T-cell (primary cell): ENCODE measurements at regions not wholly inside any gene's neighbourhood (a gene's known extent, or its start where the extent isn't known, plus 50 kb on each side); places are given as distances from the start of the nearest gene placed in this dataset.
"Not testable (repeated sequence)": the region's sequence is repeated elsewhere in the genome, so short reads cannot be mapped to it uniquely, and the experiment has no call there.

ENCODE experiments used
- ATAC-seq, 4 experiments: fragments of 200-7000 bp in 3 of 4; fragments of 150-1000 bp in 1 of 4; cut with Tn5 transposase; replicated peaks in 1 of 4; 1 replicate in 3 of 4; 2 replicates in 1 of 4; pipeline ENCODE4 v1.10.0; 2021; ENCODE audit warnings: moderate library complexity in 3 of 4, mild to moderate bottlenecking in 2 of 4, moderate number of reproducible peaks in 1 of 4
- CTCF ChIA-PET, 2 donors: fragments of 300-600 bp; sonication (Branson Sonifier 250); formaldehyde crosslinking; loops; one replicate each; lab custom pipeline; 2022; ENCODE audit warnings: antibody characterized with exemption in 2 of 2; lab: Charles Lee
- POLR2A ChIA-PET, 2 donors: fragments of 300-600 bp; sonication (Branson Sonifier 250); formaldehyde crosslinking; loops; one replicate each; lab custom pipeline; 2022; ENCODE audit warnings: antibody characterized with exemption in 2 of 2; lab: Charles Lee
- DNase-seq, 35 experiments: peaks; one replicate each; pipeline versions ENCODE4 v3.0.0 to v3.0.0-alpha.2; 2013 to 2023
- H3K27ac ChIP-seq: one replicate; pipeline ENCODE4 v1.5.1; 2013; ENCODE audit warnings: low read length
- H3K27me3 ChIP-seq, 2 experiments: replicated peaks in 1 of 2; 1 replicate in 1 of 2; 2 replicates in 1 of 2; pipeline versions ENCODE4 v1.6.1 to v1.7.0; 2013; ENCODE audit warnings: low read length in 1 of 2, mixed read lengths in 1 of 2; ENCODE audit not compliant: control insufficient read depth in 2 of 2, insufficient read depth in 2 of 2; ENCODE audit errors: extremely low read depth in 1 of 2
- H3K36me3 ChIP-seq, 2 donors: 1 replicate in 1 of 2; 2 replicates in 1 of 2; pipeline versions ENCODE4 v1.6.1 to v1.7.0; 2013; ENCODE audit warnings: low read length in 1 of 2; ENCODE audit not compliant: control insufficient read depth in 2 of 2, insufficient read depth in 1 of 2; ENCODE audit errors: extremely low read depth in 1 of 2
- H3K4me1 ChIP-seq, 2 experiments: 1 replicate in 1 of 2; 2 replicates in 1 of 2; pipeline versions ENCODE4 v1.6.1 to v1.7.0; 2013; ENCODE audit warnings: low read length in 2 of 2, mixed read lengths in 1 of 2; ENCODE audit not compliant: insufficient read depth in 2 of 2, control insufficient read depth in 1 of 2; ENCODE audit errors: extremely low read depth in 1 of 2
- H3K4me3 ChIP-seq, 2 donors: 1 replicate in 1 of 2; 2 replicates in 1 of 2; pipeline versions ENCODE4 v1.5.1 to v1.7.0; 2013; ENCODE audit warnings: mild to moderate bottlenecking in 2 of 2, low read length in 1 of 2, moderate library complexity in 1 of 2; ENCODE audit not compliant: control insufficient read depth in 1 of 2; ENCODE audit errors: extremely low read depth in 1 of 2
- H3K9me3 ChIP-seq: 2 replicates; pipeline ENCODE4 v1.7.0; 2013
- H3K27ac Mint-ChIP-seq, 2 donors: one replicate each; pipeline ENCODE4 v1.8.0; 2020 to 2021; ENCODE audit warnings: mild to moderate bottlenecking in 2 of 2, mixed read lengths in 2 of 2
- H3K27me3 Mint-ChIP-seq, 2 donors: one replicate each; pipeline ENCODE4 v1.8.0; 2021 to 2022; ENCODE audit warnings: mixed read lengths in 2 of 2
- H3K36me3 Mint-ChIP-seq: one replicate; pipeline ENCODE4 v1.8.0; 2021; ENCODE audit warnings: mixed read lengths
- H3K4me1 Mint-ChIP-seq, 3 donors: one replicate each; pipeline ENCODE4 v1.8.0; 2020 to 2022; ENCODE audit warnings: mixed read lengths in 3 of 3, mild to moderate bottlenecking in 1 of 3
- H3K4me3 Mint-ChIP-seq, 3 donors: one replicate each; pipeline ENCODE4 v1.8.0; 2020 to 2022; ENCODE audit warnings: mild to moderate bottlenecking in 3 of 3, mixed read lengths in 3 of 3, moderate library complexity in 3 of 3
- H3K9me3 Mint-ChIP-seq, 3 donors: one replicate each; pipeline ENCODE4 v1.8.0; 2020 to 2022; ENCODE audit warnings: mixed read lengths in 3 of 3
- WGBS: methylation state at CpG from one replicate; pipeline ENCODE4 v1.1.5; 2013; ENCODE audit warnings: missing lambda C conversion rate; ENCODE audit not compliant: insufficient coverage; 5-methylcytosine and 5-hydroxymethylcytosine counted together

DNA sequence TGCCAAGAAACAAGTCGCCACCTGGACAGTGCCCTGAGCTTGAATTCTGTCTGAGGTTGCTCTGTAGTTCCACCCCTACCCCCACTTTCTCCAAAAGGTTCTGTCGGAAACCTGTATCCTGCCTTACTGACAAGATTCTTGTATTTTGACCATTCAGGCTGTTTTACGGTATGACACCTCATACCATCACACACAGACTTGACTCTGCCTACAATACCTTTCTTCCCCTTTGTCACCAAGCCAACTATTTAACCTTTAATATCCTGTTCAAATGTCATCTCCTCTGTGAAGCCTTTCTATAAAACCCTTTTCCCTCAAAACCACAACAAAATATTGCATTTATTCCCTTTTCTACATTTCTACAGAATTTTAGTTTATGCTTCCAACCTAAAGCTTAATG lies 161.9 kb downstream of the VSIG4 start:
- WGBS = 70% methylated on average over 2 of the region's 3 CpGs
- peaks cover 12 to 32% (median 16%) of the 10 kb centered on the region in 3 donors for H3K4me1 Mint-ChIP-seq
- Histone ChIP-seq H3K4me3 (no peak overlapping the region), H3K27me3 (no peaks in the 10 kb centered on the region), H3K36me3 (no peaks in the 10 kb centered on the region), H3K9me3 (no peaks in the 10 kb centered on the region), H3K27ac (no peak overlapping the region), H3K4me1 (peaks cover 0 to 20% of the 10 kb centered on the region in 2 experiments)
- H3K27me3 Mint-ChIP-seq = peaks cover 2 to 18% of the 10 kb centered on the region in 2 donors
- no peaks in the 10 kb centered on the region for H3K36me3 Mint-ChIP-seq
- POLR2A ChIA-PET = no interaction called here
- CTCF ChIA-PET = no interaction called here
- no peak for DNase-seq
- peaks cover 0 to 3% (median 0%) of the 10 kb centered on the region in 3 donors for H3K9me3 Mint-ChIP-seq
- H3K27ac Mint-ChIP-seq = peak overlapping the region in 1 of 2 donors; percentile 57
- no peak for ATAC-seq
- H3K4me3 Mint-ChIP-seq = no peak overlapping the region

GRCh38 chrX:65875614-65876013 lies 164.3 kb downstream of the VSIG4 start:
- H3K4me3 ChIP-seq, H3K27ac ChIP-seq, H3K9me3 Mint-ChIP-seq, ATAC-seq, H3K4me3 Mint-ChIP-seq, H3K36me3 Mint-ChIP-seq, CTCF ChIA-PET, H3K9me3 ChIP-seq, DNase-seq, H3K36me3 ChIP-seq, POLR2A ChIA-PET, H3K27me3 ChIP-seq, H3K27ac Mint-ChIP-seq: not testable (repeated sequence)
- Mint-ChIP-seq H3K27me3 (peaks cover 2 to 22% of the 10 kb centered on the region in 2 donors), H3K4me1 (peaks cover 8 to 42% (median 24%) of the 10 kb centered on the region in 3 donors)
- no CpG with 5 or more reads among the region's 4 CpGs for whole genome bisulfite sequencing
- H3K4me1 ChIP-seq = peaks cover 0 to 23% of the 10 kb centered on the region in 2 experiments

DNA sequence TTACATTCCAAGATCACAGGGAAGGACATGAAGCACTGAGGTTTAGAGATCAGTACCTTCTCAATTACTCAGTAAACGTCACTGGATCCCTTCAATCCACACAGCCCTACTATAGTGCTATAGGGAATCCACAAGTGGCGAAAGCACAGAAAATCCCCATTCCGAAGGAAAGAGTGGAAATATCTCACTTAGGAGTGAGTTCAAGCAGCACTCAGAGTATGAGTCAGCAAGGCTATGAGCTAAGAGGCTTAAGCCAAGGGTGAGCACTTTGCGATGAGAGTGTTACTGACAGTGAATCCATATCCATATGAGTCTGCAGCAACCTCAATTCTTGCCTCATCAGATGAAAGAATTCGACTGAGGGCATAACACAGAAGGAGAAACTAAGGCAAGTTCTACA lies 165.1 kb downstream of the VSIG4 start:
- peaks cover 8 to 42% (median 24%) of the 10 kb centered on the region in 3 donors for H3K4me1 Mint-ChIP-seq
- peaks cover 2 to 21% of the 10 kb centered on the region in 2 donors for H3K27me3 Mint-ChIP-seq
- Histone ChIP-seq H3K4me1 (peaks cover 0 to 23% of the 10 kb centered on the region in 2 experiments), H3K27me3 (no peaks in the 10 kb centered on the region), H3K4me3 (no peak overlapping the region), H3K9me3 (no peaks in the 10 kb centered on the region), H3K36me3 (no peaks in the 10 kb centered on the region), H3K27ac (no peak overlapping the region)
- H3K4me3 Mint-ChIP-seq = no peak overlapping the region
- POLR2A ChIA-PET = no interaction called here
- DNase-seq (no peak), ATAC-seq (no peak)
- H3K27ac Mint-ChIP-seq = no peak overlapping the region
- 100% methylated on average over 1 of the region's 5 CpGs for WGBS
- H3K36me3 Mint-ChIP-seq = no peaks in the 10 kb centered on the region
- CTCF ChIA-PET = no interaction called here
- H3K9me3 Mint-ChIP-seq = peaks cover 0 to 3% (median 0%) of the 10 kb centered on the region in 3 donors

GRCh38 chrX:65874110-65874509 lies 165.8 kb downstream of the VSIG4 start:
- H3K27me3 Mint-ChIP-seq = peaks cover 2 to 16% of the 10 kb centered on the region in 2 donors
- no peak overlapping the region for H3K4me3 Mint-ChIP-seq

GRCh38 chrX:65873385-65873784 lies 166.5 kb downstream of the VSIG4 start:
- no peak overlapping the region for H3K27ac ChIP-seq
- H3K4me1 Mint-ChIP-seq = peaks cover 6 to 40% (median 20%) of the 10 kb centered on the region in 3 donors
- H3K36me3 ChIP-seq = no peaks in the 10 kb centered on the region
- WGBS = 85% methylated on average over 3 of the region's 9 CpGs
- no peaks in the 10 kb centered on the region for H3K9me3 ChIP-seq
- ATAC-seq (no peak), DNase-seq (peak in 2 of 35 experiments; percentile 0 to 23)
- no peak overlapping the region for H3K4me3 ChIP-seq
- H3K27ac Mint-ChIP-seq = no peak overlapping the region
- H3K27me3 Mint-ChIP-seq = peaks cover 0 to 13% of the 10 kb centered on the region in 2 donors
- no peaks in the 10 kb centered on the region for H3K27me3 ChIP-seq
- peaks cover 0 to 3% (median 0%) of the 10 kb centered on the region in 3 donors for H3K9me3 Mint-ChIP-seq
- no peak overlapping the region for H3K4me3 Mint-ChIP-seq
- POLR2A ChIA-PET = interaction anchor here in 1 of 2 donors (0.6 to 0.7 kb wide), 2 partner anchors 35 to 248 kb away, joined by 3 read pairs; no protein-coding TSS in a partner anchor
- CTCF ChIA-PET = no interaction called here
- H3K36me3 Mint-ChIP-seq = no peaks in the 10 kb centered on the region
- peaks cover 0 to 23% of the 10 kb centered on the region in 2 experiments for H3K4me1 ChIP-seq

More at GRCh38 chrX:65874110-65874509, 165.8 kb downstream of the VSIG4 start:
- H3K36me3 Mint-ChIP-seq = no peaks in the 10 kb centered on the region
- ATAC-seq = no peak
- Histone ChIP-seq H3K4me1 (peaks cover 0 to 23% of the 10 kb centered on the region in 2 experiments), H3K27me3 (no peaks in the 10 kb centered on the region), H3K36me3 (no peaks in the 10 kb centered on the region), H3K4me3 (no peak overlapping the region), H3K9me3 (no peaks in the 10 kb centered on the region), H3K27ac (no peak overlapping the region)
- no peak for DNase-seq
- CTCF ChIA-PET = no interaction called here
- H3K9me3 Mint-ChIP-seq = peaks cover 0 to 3% (median 0%) of the 10 kb centered on the region in 3 donors
- 71% methylated on average over 1 of the region's 3 CpGs for WGBS
- POLR2A ChIA-PET = no interaction called here
- peaks cover 8 to 42% (median 24%) of the 10 kb centered on the region in 3 donors for H3K4me1 Mint-ChIP-seq
- H3K27ac Mint-ChIP-seq = no peak overlapping the region

- ChIA-PET CTCF (no interaction called here), POLR2A (no interaction called here)
- Histone ChIP-seq H3K4me3 (no peak overlapping the region), H3K27me3 (no peaks in the 10 kb centered on the region), H3K36me3 (no peaks in the 10 kb centered on the region), H3K4me1 (peaks cover 0 to 20% of the 10 kb centered on the region in 2 experiments), H3K27ac (no peak overlapping the region), H3K9me3 (no peaks in the 10 kb centered on the region)
- DNase-seq (peak in 2 of 35 experiments; percentile 15 to 16), ATAC-seq (no peak)
- H3K4me3 Mint-ChIP-seq = no peak overlapping the region
- H3K4me1 Mint-ChIP-seq = peaks cover 5 to 38% (median 20%) of the 10 kb centered on the region in 3 donors
- WGBS = 86% methylated on average over 1 of the region's 7 CpGs
- no peak overlapping the region for H3K27ac Mint-ChIP-seq
- peaks cover 0 to 12% of the 10 kb centered on the region in 2 donors for H3K27me3 Mint-ChIP-seq
- H3K9me3 Mint-ChIP-seq = peaks cover 0 to 3% (median 0%) of the 10 kb centered on the region in 3 donors
- H3K36me3 Mint-ChIP-seq = no peaks in the 10 kb centered on the region
These were observed 168.1 kb downstream of the VSIG4 start for GRCh38 chrX:65871671-65872311.
